ENCODE measurements at regions not wholly inside any gene's neighbourhood (a gene's known extent, or its start where the extent isn't known, plus 50 kb on each side); places are given as distances from the start of the nearest gene placed in this dataset.

DNA sequence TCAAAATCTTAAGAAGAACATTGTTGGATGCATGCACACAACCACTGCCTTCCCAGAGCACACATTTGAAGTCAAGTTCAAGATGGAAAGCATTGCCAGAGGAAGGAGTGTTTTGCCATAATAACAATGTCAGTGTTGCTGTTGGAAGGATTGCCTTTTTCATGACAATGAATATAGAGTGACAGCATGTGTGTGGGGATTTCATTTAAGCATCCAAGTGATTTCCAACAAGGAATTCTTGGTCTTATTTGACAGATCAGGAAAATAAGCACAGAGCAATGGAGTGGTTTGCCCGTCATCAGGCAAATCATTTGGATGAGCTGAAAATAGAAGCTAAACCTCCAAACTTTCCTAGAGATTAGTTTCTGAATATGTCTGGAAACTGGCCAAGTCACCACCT lies 140.0 kb upstream of the RAI14 start:
- TF ChIP-seq, protein P1, sequence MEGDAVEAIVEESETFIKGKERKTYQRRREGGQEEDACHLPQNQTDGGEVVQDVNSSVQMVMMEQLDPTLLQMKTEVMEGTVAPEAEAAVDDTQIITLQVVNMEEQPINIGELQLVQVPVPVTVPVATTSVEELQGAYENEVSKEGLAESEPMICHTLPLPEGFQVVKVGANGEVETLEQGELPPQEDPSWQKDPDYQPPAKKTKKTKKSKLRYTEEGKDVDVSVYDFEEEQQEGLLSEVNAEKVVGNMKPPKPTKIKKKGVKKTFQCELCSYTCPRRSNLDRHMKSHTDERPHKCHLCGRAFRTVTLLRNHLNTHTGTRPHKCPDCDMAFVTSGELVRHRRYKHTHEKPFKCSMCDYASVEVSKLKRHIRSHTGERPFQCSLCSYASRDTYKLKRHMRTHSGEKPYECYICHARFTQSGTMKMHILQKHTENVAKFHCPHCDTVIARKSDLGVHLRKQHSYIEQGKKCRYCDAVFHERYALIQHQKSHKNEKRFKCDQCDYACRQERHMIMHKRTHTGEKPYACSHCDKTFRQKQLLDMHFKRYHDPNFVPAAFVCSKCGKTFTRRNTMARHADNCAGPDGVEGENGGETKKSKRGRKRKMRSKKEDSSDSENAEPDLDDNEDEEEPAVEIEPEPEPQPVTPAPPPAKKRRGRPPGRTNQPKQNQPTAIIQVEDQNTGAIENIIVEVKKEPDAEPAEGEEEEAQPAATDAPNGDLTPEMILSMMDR (IDR thresholded peaks at IDR 0.05) = no peak
- no peak for TF ChIP-seq POLR2A (IDR thresholded peaks at IDR 0.05)

All from adrenal gland (tissue), 5 donors.